Activated CD4-positive, alpha-beta T cell treated with anti-CD3 and anti-CD28 coated beads, Interleukin-2, amount 10 ng/mL, durations not matched to agents 24 days and 14 days (primary cell): ENCODE measurements at regions not wholly inside any gene's neighbourhood (a gene's known extent, or its start where the extent isn't known, plus 50 kb on each side); places are given as distances from the start of the nearest gene placed in this dataset.

Experiments
- DNase-seq: peaks from one replicate; pipeline ENCODE4 v3.0.0; 2022
- H3K27ac Mint-ChIP-seq: one replicate; pipeline ENCODE4 v1.8.0; 2022; ENCODE audit warnings: mild to moderate bottlenecking, mixed read lengths
- H3K27me3 Mint-ChIP-seq: one replicate; pipeline ENCODE4 v1.8.0; 2022; ENCODE audit warnings: mixed read lengths
- H3K36me3 Mint-ChIP-seq: one replicate; pipeline ENCODE4 v1.8.0; 2022; ENCODE audit warnings: low read depth, mild to moderate bottlenecking, mixed read lengths
- H3K4me1 Mint-ChIP-seq: one replicate; pipeline ENCODE4 v1.8.0; 2021; ENCODE audit warnings: mixed read lengths
- H3K4me3 Mint-ChIP-seq: one replicate; pipeline ENCODE4 v1.8.0; 2022; ENCODE audit warnings: mild to moderate bottlenecking, moderate library complexity, mixed read lengths
- H3K9me3 Mint-ChIP-seq: one replicate; pipeline ENCODE4 v1.8.0; 2021; ENCODE audit warnings: mixed read lengths
- intact Hi-C: fragments of 100-400 bp; cut with micrococcal nuclease; formaldehyde crosslinking; loops from one replicate; pipeline ENCODE4 v1.15.1; 2023

GRCh38 chr18:22486667-22487066 is 69.0 kb upstream of the CTAGE1 start:
- intact Hi-C loops = no loop called here
- H3K36me3 Mint-ChIP-seq = no peaks in the 10 kb centered on the region
- no peaks in the 10 kb centered on the region for H3K9me3 Mint-ChIP-seq
- no peak overlapping the region for H3K27ac Mint-ChIP-seq
- no peaks in the 10 kb centered on the region for H3K4me1 Mint-ChIP-seq
- no peak for DNase-seq
- no peak overlapping the region for H3K4me3 Mint-ChIP-seq
- no peaks in the 10 kb centered on the region for H3K27me3 Mint-ChIP-seq

- Mint-ChIP-seq H3K27me3 (no peaks in the 10 kb centered on the region), H3K27ac (no peak overlapping the region), H3K4me3 (no peak overlapping the region), H3K36me3 (no peaks in the 10 kb centered on the region), H3K4me1 (no peaks in the 10 kb centered on the region), H3K9me3 (no peaks in the 10 kb centered on the region)
- no peak for DNase-seq
- intact Hi-C loops = no loop called here
Measured at GRCh38 chr18:22488554-22488953, 70.8 kb upstream of the CTAGE1 start.

- H3K27me3 Mint-ChIP-seq = no peaks in the 10 kb centered on the region
- H3K4me3 Mint-ChIP-seq = no peak overlapping the region
Measured at GRCh38 chr18:22489704-22490103, 72.0 kb upstream of the CTAGE1 start.

GRCh38 chr18:22490429-22490846 is 72.7 kb upstream of the CTAGE1 start:
- no peaks in the 10 kb centered on the region for H3K36me3 Mint-ChIP-seq
- H3K4me1 Mint-ChIP-seq = no peaks in the 10 kb centered on the region
- DNase-seq = no peak
- H3K27ac Mint-ChIP-seq = no peak overlapping the region
- H3K4me3 Mint-ChIP-seq = no peak overlapping the region
- intact Hi-C loops = no loop called here
- no peaks in the 10 kb centered on the region for H3K9me3 Mint-ChIP-seq
- H3K27me3 Mint-ChIP-seq = no peaks in the 10 kb centered on the region

More at GRCh38 chr18:22489704-22490103, 72.0 kb upstream of the CTAGE1 start:
- no peaks in the 10 kb centered on the region for H3K4me1 Mint-ChIP-seq
- intact Hi-C loops = no loop called here
- DNase-seq = no peak
- no peak overlapping the region for H3K27ac Mint-ChIP-seq
- no peaks in the 10 kb centered on the region for H3K9me3 Mint-ChIP-seq
- no peaks in the 10 kb centered on the region for H3K36me3 Mint-ChIP-seq

- Mint-ChIP-seq H3K4me1 (no peaks in the 10 kb centered on the region), H3K4me3 (no peak overlapping the region), H3K27ac (no peak overlapping the region), H3K9me3 (no peaks in the 10 kb centered on the region), H3K27me3 (no peaks in the 10 kb centered on the region), H3K36me3 (no peaks in the 10 kb centered on the region)
- intact Hi-C loops = no loop called here
- no peak for DNase-seq
Measured at GRCh38 chr18:22493255-22493654, 75.5 kb upstream of the CTAGE1 start.

- no peaks in the 10 kb centered on the region for H3K4me1 Mint-ChIP-seq
- no peaks in the 10 kb centered on the region for H3K27me3 Mint-ChIP-seq
Measured at GRCh38 chr18:22493940-22494339, 76.2 kb upstream of the CTAGE1 start.

GRCh38 chr18:22494771-22495170 is 77.1 kb upstream of the CTAGE1 start:
- no peaks in the 10 kb centered on the region for H3K27me3 Mint-ChIP-seq
- DNase-seq = no peak
- H3K27ac Mint-ChIP-seq = no peak overlapping the region
- H3K4me1 Mint-ChIP-seq = no peaks in the 10 kb centered on the region
- intact Hi-C loops = no loop called here
- no peaks in the 10 kb centered on the region for H3K36me3 Mint-ChIP-seq
- no peak overlapping the region for H3K4me3 Mint-ChIP-seq
- H3K9me3 Mint-ChIP-seq = no peaks in the 10 kb centered on the region

More at GRCh38 chr18:22493940-22494339, 76.2 kb upstream of the CTAGE1 start:
- no peaks in the 10 kb centered on the region for H3K9me3 Mint-ChIP-seq
- H3K4me3 Mint-ChIP-seq = no peak overlapping the region
- H3K27ac Mint-ChIP-seq = no peak overlapping the region
- no peaks in the 10 kb centered on the region for H3K36me3 Mint-ChIP-seq
- DNase-seq = no peak
- intact Hi-C loops = no loop called here

GRCh38 chr18:22499421-22499820 is 81.7 kb upstream of the CTAGE1 start:
- H3K9me3 Mint-ChIP-seq = no peaks in the 10 kb centered on the region
- intact Hi-C loops = no loop called here
- no peaks in the 10 kb centered on the region for H3K27me3 Mint-ChIP-seq

GRCh38 chr18:22503803-22504202 is 86.1 kb upstream of the CTAGE1 start:
- Mint-ChIP-seq H3K4me1 (no peaks in the 10 kb centered on the region), H3K36me3 (no peaks in the 10 kb centered on the region), H3K27me3 (no peaks in the 10 kb centered on the region), H3K4me3 (no peak overlapping the region), H3K27ac (no peak overlapping the region), H3K9me3 (no peaks in the 10 kb centered on the region)
- DNase-seq = no peak
- intact Hi-C loops = no loop called here

More at GRCh38 chr18:22499421-22499820, 81.7 kb upstream of the CTAGE1 start:
- Mint-ChIP-seq H3K27ac (no peak overlapping the region), H3K4me1 (no peaks in the 10 kb centered on the region), H3K4me3 (no peak overlapping the region), H3K36me3 (no peaks in the 10 kb centered on the region)
- no peak for DNase-seq

GRCh38 chr18:22504251-22505030 is 86.7 kb upstream of the CTAGE1 start:
- no peak for DNase-seq

GRCh38 chr18:22505141-22505591 is 87.5 kb upstream of the CTAGE1 start:
- Mint-ChIP-seq H3K27me3 (no peaks in the 10 kb centered on the region), H3K36me3 (no peaks in the 10 kb centered on the region), H3K9me3 (no peaks in the 10 kb centered on the region), H3K4me3 (no peak overlapping the region), H3K27ac (no peak overlapping the region), H3K4me1 (no peaks in the 10 kb centered on the region)
- DNase-seq = no peak
- intact Hi-C loops = no loop called here

More at GRCh38 chr18:22504251-22505030, 86.7 kb upstream of the CTAGE1 start:
- intact Hi-C loops = no loop called here
- H3K36me3 Mint-ChIP-seq = no peaks in the 10 kb centered on the region
- H3K4me1 Mint-ChIP-seq = no peaks in the 10 kb centered on the region
- H3K27ac Mint-ChIP-seq = no peak overlapping the region
- H3K27me3 Mint-ChIP-seq = no peaks in the 10 kb centered on the region
- no peak overlapping the region for H3K4me3 Mint-ChIP-seq
- H3K9me3 Mint-ChIP-seq = no peaks in the 10 kb centered on the region

- no peaks in the 10 kb centered on the region for H3K9me3 Mint-ChIP-seq
- intact Hi-C loops = no loop called here
- no peak overlapping the region for H3K27ac Mint-ChIP-seq
- H3K36me3 Mint-ChIP-seq = no peaks in the 10 kb centered on the region
- no peaks in the 10 kb centered on the region for H3K27me3 Mint-ChIP-seq
- DNase-seq = no peak
- no peaks in the 10 kb centered on the region for H3K4me1 Mint-ChIP-seq
- no peak overlapping the region for H3K4me3 Mint-ChIP-seq
Measured at GRCh38 chr18:22507055-22507454, 89.3 kb upstream of the CTAGE1 start.

- Mint-ChIP-seq H3K27me3 (no peaks in the 10 kb centered on the region), H3K4me3 (no peak overlapping the region), H3K27ac (no peak overlapping the region), H3K36me3 (no peaks in the 10 kb centered on the region), H3K9me3 (no peaks in the 10 kb centered on the region), H3K4me1 (no peaks in the 10 kb centered on the region)
- no peak for DNase-seq
- intact Hi-C loops = no loop called here
Measured at GRCh38 chr18:22509423-22509822, 91.7 kb upstream of the CTAGE1 start.

- H3K4me3 Mint-ChIP-seq = no peak overlapping the region
- intact Hi-C loops = no loop called here
- no peaks in the 10 kb centered on the region for H3K9me3 Mint-ChIP-seq
- no peak for DNase-seq
- H3K27ac Mint-ChIP-seq = no peak overlapping the region
- no peaks in the 10 kb centered on the region for H3K27me3 Mint-ChIP-seq
- no peaks in the 10 kb centered on the region for H3K36me3 Mint-ChIP-seq
- no peaks in the 10 kb centered on the region for H3K4me1 Mint-ChIP-seq
Measured at GRCh38 chr18:22510697-22511096, 93.0 kb upstream of the CTAGE1 start.
